LHCN-M2 (cell line): ENCODE measurements at regions not wholly inside any gene's neighbourhood (a gene's known extent, or its start where the extent isn't known, plus 50 kb on each side); places are given as distances from the start of the nearest gene placed in this dataset.
"Not testable (repeated sequence)": the region's sequence is repeated elsewhere in the genome, so short reads cannot be mapped to it uniquely, and the experiment has no call there.

Experiments used
- DNase-seq: peaks from one replicate; pipeline ENCODE4 v3.0.0-alpha.2; 2012; ENCODE audit warnings: low read depth

DNA sequence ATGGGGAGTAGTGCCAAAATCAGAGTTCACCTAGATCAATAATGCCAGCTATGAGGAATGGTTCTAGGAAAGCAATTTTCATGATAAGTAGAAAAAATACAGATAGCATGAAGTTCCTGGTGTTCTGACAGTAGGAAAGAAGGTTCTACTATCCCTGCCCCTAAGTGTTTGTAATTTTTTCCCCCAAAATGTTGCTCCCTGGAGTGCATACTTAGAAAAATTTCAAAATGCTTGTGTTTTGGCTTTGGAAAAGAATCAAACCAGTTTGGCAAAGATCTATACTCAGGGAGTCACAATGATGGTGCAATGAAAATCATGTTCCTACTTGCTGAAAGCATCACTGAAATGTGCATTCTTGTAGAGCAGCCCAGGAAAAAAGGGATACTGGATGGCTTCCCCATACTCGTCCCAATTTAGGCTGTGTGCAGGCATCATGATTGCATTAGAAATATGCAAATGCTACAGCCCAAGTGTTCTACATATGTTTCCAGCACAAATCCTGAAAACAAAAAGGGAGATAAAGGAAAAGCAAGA, 74.7 kb downstream of the LPAR4 start:
- no peak for DNase-seq

DNA sequence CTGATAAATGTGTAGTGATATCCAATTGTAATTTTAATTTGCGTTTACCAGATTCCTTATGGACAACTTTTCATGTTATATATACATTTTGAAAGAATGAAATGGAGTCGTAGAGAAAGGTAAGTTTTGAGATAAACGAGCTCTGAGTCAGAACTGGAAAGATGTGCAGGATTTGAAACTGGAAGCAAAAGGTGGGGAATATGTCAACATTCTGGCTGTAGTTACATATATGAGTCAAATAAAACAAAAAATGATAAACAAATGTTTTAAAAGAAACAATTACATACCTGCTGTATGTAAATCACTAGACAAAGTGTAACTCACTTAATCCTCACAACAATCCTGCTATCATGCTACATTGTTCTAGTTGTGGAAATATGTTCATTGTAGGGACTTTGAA, 84.0 kb downstream of the LPAR4 start:
- DNase-seq, result no peak

GRCh38 chrX:78838709-78839108, 91.2 kb downstream of the LPAR4 start:
- no peak for DNase-seq

DNA sequence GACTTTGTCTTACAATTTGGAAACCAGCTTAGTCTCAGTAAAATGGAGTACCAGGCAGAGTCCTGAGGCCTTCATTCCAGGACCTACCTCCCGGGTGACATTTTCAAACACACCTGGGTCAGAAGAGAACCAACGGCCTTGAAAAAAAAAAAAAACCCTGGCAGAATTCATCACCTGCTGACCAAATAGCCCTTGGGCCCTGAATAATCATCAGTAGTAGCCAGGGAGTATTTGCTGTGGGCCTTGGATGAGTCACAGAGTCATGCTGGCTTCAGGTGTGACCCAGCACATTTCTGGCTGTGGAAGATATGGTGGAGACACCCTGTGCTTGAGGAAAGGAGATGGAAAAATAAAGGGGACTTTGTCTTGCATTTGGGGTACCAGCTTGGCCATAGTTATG, 92.2 kb downstream of the LPAR4 start:
- DNase-seq, result no peak

GRCh38 chrX:78844218-78844617, 96.7 kb downstream of the LPAR4 start:
- DNase-seq, result not testable (repeated sequence)

DNA sequence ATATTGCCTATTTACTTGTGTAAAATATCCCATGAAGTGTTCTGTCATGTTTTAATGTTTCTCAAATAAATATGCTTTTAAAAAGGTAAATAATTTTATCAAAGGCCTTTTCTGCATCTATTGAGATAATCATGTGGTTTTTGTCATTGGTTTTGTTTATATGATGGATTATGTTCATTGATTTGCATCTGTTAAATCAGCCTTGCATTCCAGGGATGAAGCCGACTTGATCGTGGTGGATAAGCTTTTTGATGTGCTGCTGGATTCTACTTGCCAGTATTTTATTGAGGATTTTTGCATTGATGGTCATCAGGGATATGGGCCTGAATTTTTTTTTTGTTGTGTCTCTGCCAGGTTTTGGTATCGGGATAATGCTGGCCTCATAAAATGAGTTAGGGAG, 63.9 kb upstream of the P2RY10 start:
- not testable (repeated sequence) for DNase-seq

- DNase-seq, result peak; percentile 23
Measured at GRCh38 chrX:78886550-78886949, 58.6 kb upstream of the P2RY10 start.
